ENCODE measurements at regions not wholly inside any gene's neighbourhood (a gene's known extent, or its start where the extent isn't known, plus 50 kb on each side); places are given as distances from the start of the nearest gene placed in this dataset.
A peak's percentile ranks its signal among the peaks of the same experiment; 100 is the strongest.

GRCh38 chr6:113271437-113271836 lies 585.7 kb upstream of the MARCKS start:
- H3K4me3 ChIP-seq (ENCODE audit: low read depth, low read length): no peak overlapping the region
- no peak for DNase-seq (ENCODE audit: low read depth, low spot score)
- TF ChIP-seq CTCF (IDR thresholded peaks at IDR 0.05; ENCODE audit: low read depth, low read length): no peak
- in situ Hi-C loops (cut with HindIII; ENCODE audit: low sequenced_read_pairs): no loop called here

GRCh38 chr6:113276601-113277000 lies 580.5 kb upstream of the MARCKS start:
- no peak for TF ChIP-seq CTCF (IDR thresholded peaks at IDR 0.05; ENCODE audit: low read depth, low read length)
- no peak for DNase-seq (ENCODE audit: low read depth, low spot score)
- in situ Hi-C loops (cut with HindIII; ENCODE audit: low sequenced_read_pairs): no loop called here
- H3K4me3 ChIP-seq (ENCODE audit: low read depth, low read length): no peak overlapping the region

- DNase-seq (ENCODE audit: low read depth, low spot score): no peak
- H3K4me3 ChIP-seq (ENCODE audit: low read depth, low read length): no peak overlapping the region
- TF ChIP-seq CTCF (IDR thresholded peaks at IDR 0.05; ENCODE audit: low read depth, low read length): no peak
- in situ Hi-C loops (cut with HindIII; ENCODE audit: low sequenced_read_pairs): no loop called here
These were observed 580.0 kb upstream of the MARCKS start for GRCh38 chr6:113277111-113277510.

GRCh38 chr6:113281014-113281413 lies 576.1 kb upstream of the MARCKS start:
- no peak for TF ChIP-seq CTCF (IDR thresholded peaks at IDR 0.05; ENCODE audit: low read depth, low read length)
- peak; percentile 73 for DNase-seq (ENCODE audit: low read depth, low spot score)
- no peak overlapping the region for H3K4me3 ChIP-seq (ENCODE audit: low read depth, low read length)
- in situ Hi-C loops (cut with HindIII; ENCODE audit: low sequenced_read_pairs): no loop called here

GRCh38 chr6:113281431-113281830 lies 575.7 kb upstream of the MARCKS start:
- no peak for DNase-seq (ENCODE audit: low read depth, low spot score)
- in situ Hi-C loops (cut with HindIII; ENCODE audit: low sequenced_read_pairs): no loop called here
- no peak for TF ChIP-seq CTCF (IDR thresholded peaks at IDR 0.05; ENCODE audit: low read depth, low read length)
- H3K4me3 ChIP-seq (ENCODE audit: low read depth, low read length): no peak overlapping the region

- TF ChIP-seq CTCF (IDR thresholded peaks at IDR 0.05; ENCODE audit: low read depth, low read length): no peak
- in situ Hi-C loops (cut with HindIII; ENCODE audit: low sequenced_read_pairs): no loop called here
- no peak overlapping the region for H3K4me3 ChIP-seq (ENCODE audit: low read depth, low read length)
- DNase-seq (ENCODE audit: low read depth, low spot score): no peak
These were observed 569.7 kb upstream of the MARCKS start for GRCh38 chr6:113287396-113287795.

- no peak overlapping the region for H3K4me3 ChIP-seq (ENCODE audit: low read depth, low read length)
- no peak for TF ChIP-seq CTCF (IDR thresholded peaks at IDR 0.05; ENCODE audit: low read depth, low read length)
- DNase-seq (ENCODE audit: low read depth, low spot score): no peak
- in situ Hi-C loops (cut with HindIII; ENCODE audit: low sequenced_read_pairs): no loop called here
These were observed 568.7 kb upstream of the MARCKS start for GRCh38 chr6:113288409-113288808.

Data from astrocyte of the spinal cord (primary cell).